Stimulated activated CD4-positive, alpha-beta T cell treated with anti-CD3 and anti-CD28 coated beads, TNF-alpha, amount 100 ng/mL, for 4 hours (primary cell): ENCODE measurements at regions not wholly inside any gene's neighbourhood (a gene's known extent, or its start where the extent isn't known, plus 50 kb on each side); places are given as distances from the start of the nearest gene placed in this dataset.
"Not testable (repeated sequence)": the region's sequence is repeated elsewhere in the genome, so short reads cannot be mapped to it uniquely, and the experiment has no call there.

Experiments used
- DNase-seq, 3 experiments: peaks; one replicate each; pipeline ENCODE4 v3.0.0-alpha.2; 2020; ENCODE audit warnings: low read depth in 3 of 3

GRCh38 chr15:99485153-99485961 is 80.4 kb upstream of the MEF2A start:
- no peak for DNase-seq

DNA sequence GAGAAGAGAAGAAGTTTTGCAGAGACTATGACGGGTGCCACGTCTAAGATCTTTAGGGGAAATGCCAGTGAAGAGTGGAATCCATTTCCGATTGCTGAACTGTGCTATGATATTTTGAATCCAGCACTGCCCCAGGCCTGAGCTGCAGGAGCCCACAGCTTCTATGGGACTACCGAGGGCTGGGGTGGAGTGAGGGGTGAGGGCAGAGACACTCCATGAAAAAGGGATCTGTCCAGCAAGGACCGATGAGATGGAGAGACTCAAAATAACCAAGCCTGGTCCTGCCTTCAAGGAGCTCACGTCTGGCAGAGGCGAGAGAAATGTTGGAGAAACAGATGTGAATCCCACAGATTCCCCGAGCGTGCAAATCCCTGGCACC is 79.8 kb upstream of the MEF2A start:
- no peak for DNase-seq

- no peak for DNase-seq
Observed at GRCh38 chr15:99486371-99487336, 79.1 kb upstream of the MEF2A start.

GRCh38 chr15:99487337-99487730 is 78.5 kb upstream of the MEF2A start:
- no peak for DNase-seq

- no peak for DNase-seq
Observed at GRCh38 chr15:99492275-99492674, 73.5 kb upstream of the MEF2A start.

- no peak for DNase-seq
Observed at GRCh38 chr15:99492716-99493115, 73.1 kb upstream of the MEF2A start.

GRCh38 chr15:99493461-99493860 is 72.3 kb upstream of the MEF2A start:
- DNase-seq: no peak

- DNase-seq: not testable (repeated sequence)
Observed at GRCh38 chr15:99494536-99495233, 71.1 kb upstream of the MEF2A start.

DNA sequence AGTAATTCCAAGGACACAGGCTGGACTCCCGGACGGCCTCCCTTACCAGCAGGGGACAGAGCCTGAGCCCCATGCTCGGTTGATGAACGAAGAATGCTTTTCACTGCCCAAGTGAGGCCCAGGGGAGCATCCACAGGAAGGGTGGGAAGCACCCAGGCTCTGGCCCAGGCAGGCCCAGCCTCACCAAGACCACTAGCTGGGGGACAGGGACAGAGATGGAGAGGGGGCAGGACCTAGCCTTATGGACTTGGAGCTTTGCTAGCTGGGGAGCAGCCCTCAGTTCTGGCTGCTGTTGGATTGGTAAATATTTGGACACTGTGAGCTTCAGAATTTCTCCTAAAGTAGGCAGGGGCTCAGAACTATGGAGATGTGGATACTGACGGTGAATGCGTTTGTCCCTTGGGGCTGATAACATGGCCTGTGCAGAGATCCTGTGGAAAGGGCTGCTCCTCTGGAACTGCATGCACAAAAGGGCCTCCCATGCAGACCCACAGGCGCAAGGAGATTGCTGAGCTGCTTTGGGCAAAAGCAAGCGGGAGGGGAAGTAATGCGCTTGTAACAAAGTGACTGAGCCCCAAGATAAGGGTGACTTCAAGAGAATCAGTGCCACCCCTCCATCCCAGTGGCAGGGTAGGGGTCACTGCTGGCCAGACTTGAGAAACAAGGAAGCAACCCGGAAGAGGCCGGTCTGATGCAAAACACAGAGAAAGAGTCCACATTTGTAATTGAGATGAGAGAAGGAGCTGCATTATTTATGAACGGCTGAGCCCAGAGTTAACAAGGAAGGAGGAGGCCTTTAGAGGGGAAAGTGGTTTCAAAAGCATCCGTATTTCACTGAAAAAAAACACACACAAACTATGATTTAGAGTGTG is 70.1 kb upstream of the MEF2A start:
- DNase-seq: no peak

GRCh38 chr15:99496302-99496629 is 69.5 kb upstream of the MEF2A start:
- DNase-seq: no peak

DNA sequence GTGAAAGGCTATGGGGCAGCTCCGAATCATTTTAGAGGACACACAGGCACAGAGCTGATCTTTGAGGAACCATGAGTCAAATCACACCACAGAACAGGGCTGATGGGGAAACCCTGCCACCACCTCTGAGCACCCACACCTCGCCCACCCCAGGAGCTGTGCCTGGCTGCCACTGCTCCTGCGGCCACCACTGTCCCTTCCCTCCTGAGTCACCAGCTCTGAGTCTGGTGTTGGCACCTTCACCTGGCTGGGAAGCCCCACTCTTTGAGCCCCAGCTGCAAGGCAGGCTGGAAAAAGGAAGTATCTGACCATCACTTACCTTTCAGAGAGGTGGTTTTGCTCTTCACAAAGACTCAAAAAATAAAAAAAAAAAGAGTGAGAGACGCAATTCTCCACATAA is 63.6 kb upstream of the MEF2A start:
- DNase-seq: no peak

- no peak for DNase-seq
Observed at GRCh38 chr15:99502661-99503060, 63.1 kb upstream of the MEF2A start.

- DNase-seq: no peak
Observed at GRCh38 chr15:99503411-99503810, 62.4 kb upstream of the MEF2A start.

DNA sequence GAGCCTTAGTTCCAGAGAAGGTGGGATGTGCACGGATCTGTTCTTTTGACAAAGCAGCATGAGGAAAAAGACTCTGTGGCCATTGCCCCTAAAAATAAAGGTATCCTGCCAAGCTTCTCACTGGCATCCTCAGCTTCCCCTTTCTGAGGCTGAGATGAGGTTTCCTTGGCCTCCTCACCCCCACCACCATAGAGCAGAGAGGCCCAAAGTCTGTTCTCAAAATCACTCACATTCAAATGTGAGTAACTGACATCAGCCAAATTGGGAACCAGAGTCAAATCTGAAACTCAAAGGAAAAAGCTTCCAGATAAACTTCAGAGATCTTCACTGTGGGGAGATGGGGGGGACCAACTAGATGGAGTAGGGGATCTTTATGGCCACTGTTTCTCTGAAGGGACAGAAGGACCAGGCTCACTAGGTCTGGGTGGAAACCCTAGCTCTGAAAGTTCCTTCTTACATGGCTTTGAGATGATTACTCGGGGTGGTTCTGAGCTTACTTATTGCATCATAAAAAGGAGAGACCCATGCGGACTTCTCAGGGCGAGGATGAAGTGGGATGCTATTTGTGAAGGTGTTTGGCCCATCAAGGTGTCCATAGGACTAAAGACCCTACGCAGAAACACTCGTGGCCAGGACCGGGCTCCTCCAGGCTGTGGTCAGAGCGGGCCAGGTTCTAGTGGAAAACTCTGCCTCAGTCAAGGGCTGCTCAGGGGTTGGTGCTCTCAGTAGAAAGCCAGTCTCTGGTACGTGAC is 61.5 kb upstream of the MEF2A start:
- DNase-seq: no peak

GRCh38 chr15:99504823-99505551 is 60.8 kb upstream of the MEF2A start:
- no peak for DNase-seq

- DNase-seq: no peak
Observed at GRCh38 chr15:99506399-99506798, 59.4 kb upstream of the MEF2A start.

DNA sequence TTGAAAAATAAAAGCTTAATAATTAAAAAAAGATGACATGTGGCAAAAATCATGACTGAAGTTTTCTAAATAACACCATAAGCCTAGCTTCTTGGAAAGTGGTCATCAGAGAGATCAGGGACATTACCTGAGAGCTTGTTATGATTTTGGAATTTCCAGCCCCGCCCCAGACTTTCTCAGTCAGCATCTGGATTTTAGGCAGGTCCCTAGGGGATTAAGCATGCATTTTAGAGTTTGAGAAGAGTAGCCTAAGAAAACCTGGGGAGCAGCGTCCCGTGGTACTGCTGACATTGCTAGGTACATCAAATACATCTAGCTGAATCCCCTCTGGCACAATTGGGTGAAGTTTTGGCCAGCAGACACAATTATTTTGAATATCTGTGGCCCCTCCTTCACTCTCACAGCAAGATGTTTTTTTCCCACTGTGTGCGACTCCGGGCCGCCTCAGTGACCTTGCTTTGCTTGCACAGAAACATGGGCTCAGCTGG is 58.7 kb upstream of the MEF2A start:
- no peak for DNase-seq

GRCh38 chr15:99507504-99508310 is 58.1 kb upstream of the MEF2A start:
- DNase-seq: no peak

DNA sequence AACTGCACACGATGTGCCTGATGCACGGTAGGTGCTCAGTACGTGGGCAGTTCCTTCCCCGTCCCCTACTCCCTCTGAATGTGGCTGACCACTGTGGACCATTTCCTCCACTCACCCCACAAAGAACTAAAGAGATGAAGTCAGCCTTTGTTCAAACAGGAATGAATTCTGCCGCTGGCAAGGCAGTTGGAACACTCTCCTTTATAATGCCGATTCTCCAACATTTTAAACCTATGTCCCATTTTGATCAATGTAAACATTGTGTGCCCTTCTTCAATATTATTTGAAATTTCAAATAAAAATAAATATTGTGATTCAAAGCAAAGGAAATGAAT is 57.5 kb upstream of the MEF2A start:
- no peak for DNase-seq
